K562 (cell line): ENCODE measurements at regions not wholly inside any gene's neighbourhood (a gene's known extent, or its start where the extent isn't known, plus 50 kb on each side); places are given as distances from the start of the nearest gene placed in this dataset.

ENCODE experiments used
- ATAC-seq: fragments of 200-7000 bp; cut with Tn5 transposase; 3 replicates; pipeline ENCODE4 v1.9.1; 2020; ENCODE audit warnings: moderate library complexity
- BruUV-seq: library from RNA; stranded (reverse); fragments of 400-500 nt; replicated peaks from 2 replicates; lab custom pipeline; 2021; lab: Mats Ljungman, UMichigan
- CTCF ChIA-PET: fragments of 300-600 bp; formaldehyde crosslinking; extraction: SDS; loops from one replicate; lab custom pipeline; 2021; ENCODE audit warnings: low intra/inter-chr PET ratio; lab: Yijun Ruan, JAX
- POLR2A ChIA-PET: fragments of 300-600, 350-650 bp; sonication (Branson Sonifier 250); formaldehyde crosslinking; extraction: SDS; loops from one replicate; lab custom pipeline; 2021; ENCODE audit warnings: antibody characterized with exemption, inconsistent platforms; lab: Yijun Ruan, JAX
- DNase-seq, 4 experiments: peaks; one replicate each; pipeline versions ENCODE4 v3.0.0 to v3.0.0-alpha.2; 2011 to 2018; ENCODE audit warnings: low spot score in 3 of 4, mixed read lengths in 3 of 4; ENCODE audit errors: extremely low read depth in 1 of 4
- FAIRE-seq: peaks from 2 replicates; lab custom pipeline; 2011; peaks lifted over from hg19 to GRCh38; lab: Jason Lieb, UNC
- H2AFZ ChIP-seq: 2 replicates; pipeline ENCODE4 v1.6.0; 2011; ENCODE audit warnings: low read depth, low read length, control low read depth, inconsistent platforms
- H3K27ac ChIP-seq: fragments of 200-600 bp; 3 replicates; pipeline ENCODE4 v1.8.0; 2011; ENCODE audit warnings: low read depth, mild to moderate bottlenecking, control low read depth, inconsistent platforms, low read length, moderate library complexity, mixed read lengths; ENCODE audit errors: extremely low read depth
- H3K27me3 ChIP-seq, 2 experiments: fragments of 300-600 bp in 1 of 2; 2 replicates in 1 of 2; 3 replicates in 1 of 2; pipeline versions ENCODE4 v1.6.0 to v1.8.0; 2011; ENCODE audit warnings: inconsistent platforms in 2 of 2, low read length in 2 of 2, mild to moderate bottlenecking in 1 of 2, mixed read lengths in 1 of 2, moderate library complexity in 1 of 2; ENCODE audit not compliant: control insufficient read depth in 2 of 2, insufficient read depth in 2 of 2
- H3K36me3 ChIP-seq: fragments of 300-600 bp; 3 replicates; pipeline ENCODE4 v1.8.0; 2011; ENCODE audit warnings: mild to moderate bottlenecking, low read length, inconsistent platforms; ENCODE audit not compliant: control insufficient read depth, insufficient read depth
- H3K4me1 ChIP-seq, 2 experiments: fragments of 200-600 bp in 1 of 2; replicated peaks in 1 of 2; 2 replicates in 1 of 2; 3 replicates in 1 of 2; pipeline versions ENCODE4 v1.5.1 to v1.8.0; 2011; ENCODE audit warnings: inconsistent platforms in 2 of 2, low read length in 2 of 2, mild to moderate bottlenecking in 1 of 2, mixed read lengths in 1 of 2, moderate library complexity in 1 of 2; ENCODE audit not compliant: control insufficient read depth in 2 of 2, insufficient read depth in 2 of 2
- H3K4me2 ChIP-seq: 2 replicates; pipeline ENCODE4 v1.6.1; 2011; ENCODE audit warnings: low read length, control low read depth, inconsistent platforms, mixed read lengths; ENCODE audit not compliant: insufficient read depth
- H3K4me3 ChIP-seq: fragments of 200-600 bp; sonication (generic), shearing (Covaris generic); 2 replicates; pipeline ENCODE4 v1.5.1; 2016; ENCODE audit warnings: control low read depth, inconsistent platforms
- H3K79me2 ChIP-seq: fragments of 200-600 bp; 3 replicates; pipeline ENCODE4 v1.8.0; 2011; ENCODE audit warnings: low read length, inconsistent platforms; ENCODE audit not compliant: control insufficient read depth, insufficient read depth
- H3K9ac ChIP-seq, 2 experiments: 2 replicates each; pipeline versions ENCODE4 v1.6.0 to v1.6.1; 2011; ENCODE audit warnings: low read depth in 2 of 2, low read length in 2 of 2, control low read depth in 1 of 2, inconsistent platforms in 1 of 2, mild to moderate bottlenecking in 1 of 2, mixed read lengths in 1 of 2; ENCODE audit not compliant: insufficient read depth in 1 of 2
- H3K9me1 ChIP-seq: one replicate; pipeline ENCODE4 v1.6.0; 2011; ENCODE audit warnings: inconsistent platforms, mild to moderate bottlenecking, low read length, moderate library complexity; ENCODE audit not compliant: control insufficient read depth, insufficient read depth
- H3K9me3 ChIP-seq: replicated peaks from 2 replicates; pipeline ENCODE4 v1.5.1; 2011; ENCODE audit warnings: low read depth, low read length, inconsistent platforms; ENCODE audit not compliant: control insufficient read depth, insufficient read depth
- H4K20me1 ChIP-seq: replicated peaks from 2 replicates; pipeline ENCODE4 v1.6.1; 2011; ENCODE audit warnings: low read length, inconsistent platforms, mixed read lengths; ENCODE audit not compliant: control insufficient read depth, insufficient read depth
- CBX2 ChIP-seq: fragments of 200-600 bp; sonication (generic); IDR thresholded peaks from one replicate; pipeline ENCODE4 v1.6.1; 2012; ENCODE audit warnings: mild to moderate bottlenecking, low read length, inconsistent platforms; ENCODE audit not compliant: insufficient read depth, poor library complexity, severe bottlenecking
- CEBPG ChIP-seq, 3 experiments: fragments of 200-800 bp in 1 of 3; sonication (Bioruptor generic) in 1 of 3; sonication (generic) in 1 of 3; formaldehyde crosslinking in 1 of 3; IDR thresholded peaks in 2 of 3; conservative IDR thresholded peaks in 1 of 3; 2 replicates each; pipeline versions ENCODE4 v1.6.1 to v1.8.0; 2016 to 2022; ENCODE audit warnings: missing compliant biosample characterization in 2 of 3, missing genetic modification characterization in 2 of 3, mild to moderate bottlenecking in 1 of 3, missing genetic modification reagents in 1 of 3
- CSDE1 ChIP-seq, 2 experiments: fragments of 450-650 bp; IDR thresholded peaks; 2 replicates each; pipeline ENCODE4 v1.6.1; 2016; ENCODE audit warnings: mild to moderate bottlenecking in 1 of 2
- FOXA1 ChIP-seq: fragments of 450-650 bp; IDR thresholded peaks from 2 replicates; pipeline ENCODE4 v1.6.1; 2016; ENCODE audit warnings: mild to moderate bottlenecking, borderline replicate concordance
- ILF3 ChIP-seq: fragments of 450-650 bp; IDR thresholded peaks from 2 replicates; pipeline ENCODE4 v1.6.1; 2018; ENCODE audit warnings: antibody characterized with exemption, mild to moderate bottlenecking, moderate library complexity, borderline replicate concordance
- MCM5 ChIP-seq: fragments of 450-650 bp; IDR thresholded peaks from 2 replicates; pipeline ENCODE4 v1.6.1; 2016; ENCODE audit warnings: low read depth
- MYBL2 ChIP-seq, 2 experiments: fragments of 450-650 bp in 1 of 2; sonication (generic) in 1 of 2; formaldehyde crosslinking in 1 of 2; IDR thresholded peaks; 2 replicates each; pipeline versions ENCODE4 v1.6.1 to v1.8.1; 2017 to 2022; ENCODE audit warnings: borderline replicate concordance in 1 of 2, inconsistent platforms in 1 of 2, low read depth in 1 of 2, mild to moderate bottlenecking in 1 of 2, missing genetic modification reagents in 1 of 2, moderate library complexity in 1 of 2
- NFE2 ChIP-seq: IDR thresholded peaks from 2 replicates; pipeline ENCODE4 v1.6.1; 2014; ENCODE audit warnings: antibody characterized with exemption, low read depth
- POU5F1 ChIP-seq: fragments of 150-350 bp; IDR thresholded peaks from 2 replicates; pipeline ENCODE4 v1.6.1; 2014; ENCODE audit warnings: borderline replicate concordance, low read length, low read depth, mild to moderate bottlenecking; ENCODE audit not compliant: partially characterized antibody
- PURB ChIP-seq: sonication (generic); formaldehyde crosslinking; IDR thresholded peaks from 2 replicates; pipeline ENCODE4 v1.9.0; 2021; ENCODE audit warnings: low read depth, mild to moderate bottlenecking, missing genetic modification reagents
- TARDBP ChIP-seq: fragments of 450-650 bp; IDR thresholded peaks from 2 replicates; pipeline ENCODE4 v1.6.1; 2016
- TCF7L2 ChIP-seq: fragments of 150-350 bp; IDR thresholded peaks from 2 replicates; pipeline ENCODE4 v1.6.1; 2016; ENCODE audit warnings: low read depth, mild to moderate bottlenecking, low read length, moderate library complexity
- ZFP36 ChIP-seq: fragments of 150-350 bp; IDR thresholded peaks from 2 replicates; pipeline ENCODE4 v1.6.1; 2018; ENCODE audit warnings: low read length, low read depth; ENCODE audit not compliant: partially characterized antibody
- ZNF121 ChIP-seq: sonication (generic); formaldehyde crosslinking; conservative IDR thresholded peaks from 2 replicates; pipeline ENCODE4 v1.8.0; 2022; ENCODE audit warnings: missing genetic modification reagents
- ZNF253 ChIP-seq: fragments of 250-450 bp; sonication (Bioruptor Pico); conservative IDR thresholded peaks from 2 replicates; pipeline ENCODE4 v1.6.1; 2021; ENCODE audit warnings: mild to moderate bottlenecking
- WGBS: fragments of 100-300 bp; shearing (Covaris generic); methylation state at CpG from one replicate; pipeline ENCODE4 v1.1.6; 2016; ENCODE audit warnings: low coverage, mixed read lengths; ENCODE audit not compliant: insufficient coverage; ENCODE audit errors: missing lambda C conversion rate; 5-methylcytosine and 5-hydroxymethylcytosine counted together
- in situ Hi-C: fragments of 300-500 bp; cut with MboI; formaldehyde crosslinking; loops from 4 replicates; pipeline ENCODE4 v1.15.0; 2018; ENCODE audit warnings: inconsistent platforms, mixed read lengths
- intact Hi-C: fragments of 100-400 bp; cut with micrococcal nuclease; formaldehyde crosslinking; loops from 2 replicates; pipeline ENCODE4 v1.14.2; 2022

GRCh38 chr14:47976139-47976538 lies 300.7 kb upstream of the MDGA2 start:
- no peaks in the 10 kb centered on the region for H3K9me3 ChIP-seq
- no peak for ATAC-seq
- no peak overlapping the region for H2AFZ ChIP-seq
- POLR2A ChIA-PET, result no interaction called here
- H3K27ac ChIP-seq, result no peak overlapping the region
- no peaks in the 10 kb centered on the region for H3K4me1 ChIP-seq
- CTCF ChIA-PET, result no interaction called here
- H3K4me2 ChIP-seq, result no peak overlapping the region
- no peak overlapping the region for H3K4me3 ChIP-seq
- TF ChIP-seq FOXA1 (no peak), ZNF121 (no peak)
- TF ChIP-seq, all 486 proteins: peak for 0
- Histone ChIP-seq H3K9me1 (no peaks in the 10 kb centered on the region), H3K9ac (no peak overlapping the region), H4K20me1 (no peaks in the 10 kb centered on the region), H3K27me3 (no peaks in the 10 kb centered on the region), H3K79me2 (no peaks in the 10 kb centered on the region), H3K36me3 (no peaks in the 10 kb centered on the region)
- no TSS peak for BruUV-seq
- WGBS, result 0% methylated on average over 2 of the region's 2 CpGs
- no peak for FAIRE-seq
- in situ Hi-C loops, result no loop called here
- DNase-seq, result no peak
- intact Hi-C loops, result no loop called here

- Histone ChIP-seq H3K4me3 (no peak overlapping the region), H3K36me3 (no peaks in the 10 kb centered on the region), H3K9me1 (no peaks in the 10 kb centered on the region), H3K79me2 (no peaks in the 10 kb centered on the region), H3K9me3 (no peaks in the 10 kb centered on the region), H3K27ac (no peak overlapping the region), H3K9ac (no peak overlapping the region), H3K4me1 (no peaks in the 10 kb centered on the region), H3K4me2 (no peak overlapping the region), H3K27me3 (no peaks in the 10 kb centered on the region), H2AFZ (no peak overlapping the region), H4K20me1 (no peaks in the 10 kb centered on the region)
- FAIRE-seq, result no peak
- in situ Hi-C loops, result no loop called here
- CTCF ChIA-PET, result no interaction called here
- intact Hi-C loops, result no loop called here
- POLR2A ChIA-PET, result no interaction called here
- BruUV-seq, result no TSS peak
- DNase-seq, result no peak
- no peak for ATAC-seq
- WGBS, result 6% methylated on average over 2 of the region's 2 CpGs
- TF ChIP-seq MCM5 (no peak), CSDE1 (IDR thresholded peaks at IDR 0.05) (no peak), MYBL2 (IDR thresholded peaks at IDR 0.05; ENCODE audit: low read depth) (no peak), MYBL2 (CRISPR knock-in tag; IDR thresholded peaks at IDR 0.05; ENCODE audit: borderline replicate concordance) (no peak), PURB (CRISPR knock-in tag) (no peak), ZFP36 (no peak), NFE2 (no peak), ILF3 (no peak), POU5F1 (no peak), TCF7L2 (no peak), CEBPG (CRISPR knock-in tag; IDR thresholded peaks at IDR 0.05) (no peak), CEBPG (tag; conservative IDR thresholded peaks at IDR 0.05 in 1 of 2, IDR thresholded peaks at IDR 0.05 in 1 of 2) (no peak), ZNF253 (CRISPR knock-in tag) (no peak), TARDBP (no peak), CBX2 (no peak)
Measured at GRCh38 chr14:47966076-47966810, 290.8 kb upstream of the MDGA2 start.
